ENCODE measurements at regions not wholly inside any gene's neighbourhood (a gene's known extent, or its start where the extent isn't known, plus 50 kb on each side); places are given as distances from the start of the nearest gene placed in this dataset.
"Not testable (repeated sequence)": the region's sequence is repeated elsewhere in the genome, so short reads cannot be mapped to it uniquely, and the experiment has no call there.

DNA sequence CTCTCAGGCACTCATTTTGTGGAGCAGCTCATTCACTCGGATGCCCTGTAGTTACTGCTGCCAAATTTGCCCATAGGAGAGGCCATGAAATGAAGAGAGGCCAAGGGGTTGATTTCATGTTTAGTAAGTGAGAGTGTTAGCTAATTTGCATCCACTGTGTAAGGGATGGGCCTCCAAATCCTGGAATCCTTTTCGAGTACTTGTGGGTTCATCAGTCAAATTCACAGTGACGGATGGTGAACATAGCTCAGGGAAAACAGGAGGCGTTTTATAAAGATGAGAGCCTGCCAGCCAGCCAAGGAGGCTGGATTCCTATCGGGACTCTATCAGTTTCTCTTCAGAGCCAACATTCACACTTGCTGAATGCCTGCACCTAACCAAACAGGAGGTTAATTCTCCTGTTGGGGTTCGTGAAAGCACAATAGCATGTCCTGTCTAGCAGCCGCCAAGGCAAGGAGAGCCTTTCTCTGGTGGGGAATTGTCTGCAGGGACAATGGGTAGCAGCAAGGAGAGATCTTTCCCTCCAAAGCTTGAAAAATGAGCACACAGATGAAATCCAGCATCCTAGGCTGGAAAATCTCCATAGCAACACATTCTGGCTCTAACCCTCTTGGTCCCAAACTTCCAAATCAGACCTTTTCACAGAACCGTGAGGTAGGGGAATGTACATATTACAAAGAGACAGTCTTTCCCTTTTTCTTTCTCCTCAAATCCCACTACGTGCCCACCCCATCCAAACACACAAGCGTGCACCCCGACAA is 231.4 kb upstream of the ECI2 start:
- DNase-seq: no peak

DNA sequence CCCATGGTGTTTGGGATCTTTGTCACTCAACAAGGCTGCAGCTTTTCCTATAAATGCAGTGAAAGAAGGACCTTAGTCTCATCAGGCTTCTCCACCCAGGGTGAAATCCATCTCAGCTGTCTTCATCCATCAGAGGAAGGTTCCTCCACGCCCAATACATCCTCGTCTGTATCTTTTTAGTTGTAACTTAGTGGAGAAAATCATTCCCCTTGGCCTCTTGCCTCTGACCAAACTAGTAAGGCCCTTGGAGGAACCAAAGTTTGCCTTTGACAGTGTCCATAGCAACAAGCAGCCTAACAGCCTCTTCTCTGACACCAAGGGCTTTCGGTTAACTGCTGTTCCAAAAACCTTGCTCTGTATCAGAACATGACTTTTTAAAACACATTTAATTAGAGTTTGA is 230.3 kb upstream of the ECI2 start:
- DNase-seq: no peak

DNA sequence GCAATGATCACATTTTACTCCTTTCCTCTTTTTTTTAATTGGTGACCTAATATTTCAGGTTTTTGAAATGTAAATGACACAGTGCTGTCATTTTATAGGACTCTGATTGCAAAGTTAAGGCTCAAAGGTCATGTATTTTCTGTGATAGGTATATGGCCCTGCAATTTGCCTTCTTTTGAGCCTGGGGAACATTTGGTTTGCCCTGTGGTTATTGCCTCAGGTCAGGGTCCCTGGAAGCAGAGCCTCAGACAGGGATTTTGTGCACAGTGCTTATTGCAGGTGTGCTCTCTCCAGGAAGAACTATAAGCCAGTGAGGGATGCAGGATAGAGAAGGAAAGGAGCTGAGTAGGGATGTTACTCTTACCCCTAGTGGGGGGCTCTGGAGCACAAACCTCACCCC is 229.3 kb upstream of the ECI2 start:
- DNase-seq: no peak

DNA sequence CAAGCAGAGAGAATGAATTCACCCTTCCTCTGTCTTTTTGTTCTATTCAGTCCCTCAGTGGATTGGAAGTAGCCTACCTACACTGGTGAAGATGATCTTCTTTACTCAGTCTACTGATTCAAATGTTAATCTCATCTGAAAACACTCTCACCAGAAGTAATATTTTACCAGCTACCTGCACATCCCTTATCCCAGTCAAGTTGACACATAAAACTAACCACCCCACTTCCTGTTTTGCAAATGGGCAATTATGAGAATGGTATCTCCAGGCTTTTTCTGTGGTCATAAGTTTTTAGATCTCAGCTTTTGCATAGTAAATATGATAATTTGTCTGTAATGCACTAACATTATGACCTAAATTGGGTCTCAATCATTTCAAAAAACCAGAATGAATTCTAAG is 228.8 kb upstream of the ECI2 start:
- DNase-seq: no peak

DNA sequence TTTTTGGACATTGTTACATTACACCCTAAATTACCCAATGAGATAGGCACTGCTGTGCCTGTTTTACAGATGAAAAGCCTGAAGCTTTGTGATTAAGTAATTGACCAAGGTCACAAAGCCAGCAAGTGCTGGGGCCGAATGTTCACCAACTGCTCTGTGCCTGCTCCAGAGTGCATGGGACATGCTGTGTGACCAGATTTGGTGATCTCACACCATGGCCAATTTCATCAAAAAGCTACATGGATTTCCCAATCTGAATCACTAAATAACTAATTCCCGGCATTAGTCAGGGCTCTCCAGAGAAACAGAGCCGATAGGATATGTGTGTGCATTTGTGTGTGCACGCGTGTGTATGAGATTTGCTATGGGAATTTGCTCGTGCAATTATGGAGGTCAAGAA is 228.3 kb upstream of the ECI2 start:
- DNase-seq: no peak

DNA sequence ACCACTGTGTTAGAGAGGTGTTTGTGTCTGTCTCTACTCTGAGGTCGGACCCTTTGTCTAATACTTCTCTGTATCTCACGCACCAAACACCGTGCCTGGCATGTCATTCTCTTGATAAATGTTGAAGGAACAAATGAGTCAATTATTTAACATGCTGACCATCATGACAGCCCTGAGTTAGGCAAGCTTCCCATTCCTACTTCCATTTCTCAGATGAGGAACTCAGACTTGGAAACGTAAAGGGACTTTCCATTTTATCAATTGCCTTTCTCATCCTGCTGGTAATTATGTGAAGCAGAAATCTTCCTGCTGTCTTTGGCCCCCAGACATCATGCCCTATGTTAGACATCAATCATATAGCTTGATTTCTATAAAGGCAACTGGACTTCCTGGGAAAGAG is 227.0 kb upstream of the ECI2 start:
- no peak for DNase-seq

DNA sequence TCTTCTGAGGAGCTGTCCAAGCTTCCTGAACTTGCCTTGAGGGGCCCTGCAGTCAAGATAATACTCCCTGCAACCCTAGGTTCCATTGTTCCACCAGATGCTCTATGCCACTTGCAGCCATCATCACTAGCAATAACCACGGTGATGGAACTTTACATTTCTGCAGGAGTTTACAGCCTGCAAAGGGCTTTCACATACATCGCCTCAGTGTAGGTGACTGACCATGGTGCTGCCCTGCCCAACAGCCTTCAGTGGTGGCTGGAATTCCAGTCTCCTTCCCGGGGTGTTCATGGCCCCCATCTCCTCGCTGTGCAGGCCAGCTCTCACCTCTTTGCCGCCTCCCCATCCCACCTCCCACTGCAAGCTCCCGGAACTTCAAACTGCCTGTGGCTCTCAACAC is 225.5 kb upstream of the ECI2 start:
- DNase-seq: no peak

DNA sequence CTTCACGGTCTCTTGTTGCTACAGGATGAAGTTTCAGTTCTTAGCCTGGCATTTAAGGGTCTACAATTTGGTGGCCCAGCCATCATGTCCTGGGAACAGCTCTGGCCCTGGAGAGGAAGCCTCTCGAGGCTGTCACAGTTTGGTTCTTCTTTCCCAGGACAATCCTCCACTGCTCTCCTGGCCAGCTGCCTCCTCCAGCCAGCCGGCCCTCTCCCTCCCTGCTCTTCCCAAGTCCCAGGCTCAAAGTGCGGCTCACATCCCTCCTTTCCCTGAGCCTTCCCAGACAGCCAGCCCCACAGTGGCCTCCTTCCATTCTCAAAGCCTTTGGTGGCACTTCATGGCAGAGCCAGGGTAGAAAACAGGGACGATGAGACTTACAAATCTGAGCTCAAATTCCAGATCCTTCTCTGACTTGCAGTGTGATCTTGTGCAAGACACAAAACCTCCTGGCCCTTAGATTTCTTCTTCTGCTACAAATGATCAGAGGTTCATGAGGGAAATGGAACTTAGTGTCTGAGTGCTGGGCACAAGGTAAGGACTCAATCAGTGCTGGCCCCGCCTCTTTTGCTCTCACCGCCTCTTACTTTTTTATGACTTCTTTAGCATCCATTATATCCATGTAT is 223.8 kb upstream of the ECI2 start:
- DNase-seq: no peak

DNA sequence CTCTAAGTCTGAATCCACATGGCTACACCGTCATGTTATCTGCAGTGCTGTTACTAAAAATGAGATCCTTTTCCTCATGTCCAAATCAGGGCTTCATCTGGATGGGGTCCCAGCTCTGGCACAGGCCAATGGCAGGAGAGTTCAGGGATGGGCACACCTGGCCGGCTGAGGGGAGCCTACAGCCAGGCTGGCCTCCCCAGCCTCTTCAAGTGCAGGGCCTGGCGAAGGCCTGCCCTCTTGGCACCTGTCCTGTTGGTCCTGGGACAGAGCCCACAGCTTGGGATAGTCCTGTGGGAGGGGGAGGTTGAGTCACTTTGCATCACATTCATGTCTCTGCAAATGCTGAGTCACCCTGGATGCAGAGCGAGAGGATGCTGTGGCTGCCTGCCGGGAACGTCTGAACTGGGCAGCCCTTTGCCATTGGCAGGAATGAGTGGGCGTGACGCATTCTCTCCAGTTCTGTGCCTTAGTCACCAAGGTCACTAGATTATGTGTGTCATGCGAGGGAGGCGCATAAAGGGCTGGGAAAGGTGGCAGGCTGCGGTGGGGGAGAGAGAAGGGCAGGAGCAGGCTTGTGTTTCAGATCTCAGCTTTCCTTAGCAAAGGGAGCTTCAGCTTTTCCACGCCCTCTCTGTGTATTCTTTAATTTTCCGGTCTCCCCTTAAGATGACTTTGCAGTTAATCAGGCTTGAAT is 223.2 kb upstream of the ECI2 start:
- peak in 2 of 3 experiments; percentile 3 to 23 for DNase-seq

DNA sequence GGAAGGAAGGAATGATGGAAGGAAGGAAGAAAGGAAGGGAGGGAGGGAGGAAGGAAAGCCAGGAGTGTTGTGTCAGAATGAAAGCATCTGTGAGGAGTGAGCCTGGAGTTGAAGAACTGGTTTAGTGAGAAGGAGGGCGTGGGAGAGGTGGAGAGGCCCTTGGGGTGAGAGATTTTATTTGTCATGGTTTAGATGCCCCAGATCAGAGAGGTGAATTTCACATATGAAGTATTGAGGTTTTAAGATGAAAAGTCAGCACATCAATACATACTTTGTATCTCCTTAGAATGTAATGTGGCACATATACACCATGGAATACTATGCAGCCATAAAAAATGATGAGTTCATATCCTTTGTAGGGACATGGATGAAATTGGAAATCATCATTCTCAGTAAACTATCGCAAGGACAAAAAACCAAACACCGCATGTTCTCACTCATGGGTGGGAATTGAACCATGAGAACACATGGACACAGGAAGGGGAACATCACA is 222.3 kb upstream of the ECI2 start:
- not testable (repeated sequence) for DNase-seq

DNA sequence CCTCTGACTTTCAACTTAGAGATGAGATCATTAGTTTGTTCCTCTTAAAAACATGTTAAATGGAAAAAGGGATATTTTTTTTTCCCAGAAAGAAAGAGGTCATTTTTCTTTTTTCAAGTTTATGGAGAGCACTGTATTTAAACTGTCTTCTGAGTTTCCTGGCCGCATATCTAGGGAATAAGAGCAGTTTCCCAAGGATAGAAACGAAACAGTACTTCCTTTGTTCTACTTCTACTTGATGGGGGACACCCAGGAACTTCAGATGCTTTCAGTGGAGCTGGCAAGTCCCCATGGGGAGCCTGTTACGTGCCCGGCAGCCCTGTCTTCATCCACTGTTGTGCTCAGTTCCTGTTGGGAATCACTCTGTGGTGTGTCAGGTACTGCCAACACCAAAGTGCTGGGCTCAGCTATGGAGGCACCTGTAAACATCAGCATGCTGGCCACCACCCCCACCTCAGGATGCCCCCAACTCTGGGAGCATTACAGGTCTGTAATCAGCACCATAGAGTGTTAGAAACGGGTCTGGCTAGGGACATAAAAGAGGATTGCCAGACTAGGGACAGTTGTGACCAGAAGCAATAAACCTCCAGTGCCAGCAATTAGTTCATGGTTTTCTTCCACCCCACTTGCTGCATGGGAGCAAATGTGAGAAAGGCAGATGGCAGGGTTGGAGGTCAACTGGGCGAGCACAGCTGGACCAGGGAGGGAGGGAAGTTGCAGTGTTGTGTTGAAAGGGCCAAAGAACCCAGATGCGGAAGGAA is 221.7 kb upstream of the ECI2 start:
- DNase-seq: no peak

DNA sequence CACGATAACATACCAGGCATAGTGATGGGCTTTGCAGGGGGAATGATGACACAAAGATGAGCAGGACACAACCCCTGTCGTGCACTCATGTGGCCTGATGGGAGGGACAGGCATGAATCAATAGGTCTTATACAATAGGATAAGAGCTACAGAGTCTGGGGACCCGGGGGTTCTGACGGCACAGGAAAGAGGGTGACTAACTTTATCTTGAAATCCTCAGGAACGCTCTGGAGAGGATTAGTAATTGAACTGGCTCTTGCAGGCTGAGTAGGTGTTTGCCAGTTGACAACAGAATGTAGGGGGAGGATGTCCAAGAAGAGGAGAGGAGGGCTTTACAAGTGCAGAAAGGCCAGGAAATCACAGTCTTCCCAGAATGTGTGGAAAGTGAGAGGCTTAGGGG is 219.9 kb upstream of the ECI2 start:
- no peak for DNase-seq

DNA sequence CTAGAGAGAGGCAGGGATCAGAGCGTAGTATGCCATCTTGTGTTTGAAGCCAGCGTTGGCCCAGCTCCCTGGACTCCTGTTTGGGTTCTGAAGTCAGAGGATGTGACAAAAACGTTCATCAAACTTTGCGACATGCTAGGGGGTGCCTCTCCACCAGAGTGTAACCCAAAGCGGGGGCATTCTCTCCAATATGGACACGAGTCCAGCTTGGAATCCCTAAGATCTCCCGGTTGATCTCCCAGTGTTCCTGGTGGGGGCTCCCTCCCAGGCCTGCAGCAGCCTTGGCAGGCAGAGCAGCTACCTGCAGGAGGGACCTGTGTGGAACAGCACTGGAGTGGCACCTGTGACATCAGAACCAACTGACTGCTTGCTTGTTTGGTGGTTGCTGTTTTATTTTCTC is 218.8 kb upstream of the ECI2 start:
- DNase-seq: no peak

DNA sequence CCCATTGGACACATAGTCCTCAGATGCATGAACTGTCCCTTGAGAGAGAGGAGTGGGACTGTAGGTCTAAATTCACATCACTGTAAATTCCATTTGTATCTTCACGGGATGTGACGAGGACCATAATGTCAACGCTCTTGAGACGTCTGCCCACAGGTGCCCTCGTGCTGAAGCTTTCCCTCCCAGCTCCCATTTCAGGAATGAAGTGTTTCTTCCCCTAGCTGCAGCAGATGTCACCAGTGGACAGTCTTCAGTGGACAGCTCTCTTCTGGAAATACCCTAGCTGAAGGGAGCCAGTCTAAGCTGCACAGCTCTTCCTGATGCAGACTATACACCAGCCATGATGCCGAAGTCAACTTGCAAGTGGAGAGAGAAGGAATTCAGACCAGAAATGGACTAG is 217.4 kb upstream of the ECI2 start:
- no peak for DNase-seq

DNA sequence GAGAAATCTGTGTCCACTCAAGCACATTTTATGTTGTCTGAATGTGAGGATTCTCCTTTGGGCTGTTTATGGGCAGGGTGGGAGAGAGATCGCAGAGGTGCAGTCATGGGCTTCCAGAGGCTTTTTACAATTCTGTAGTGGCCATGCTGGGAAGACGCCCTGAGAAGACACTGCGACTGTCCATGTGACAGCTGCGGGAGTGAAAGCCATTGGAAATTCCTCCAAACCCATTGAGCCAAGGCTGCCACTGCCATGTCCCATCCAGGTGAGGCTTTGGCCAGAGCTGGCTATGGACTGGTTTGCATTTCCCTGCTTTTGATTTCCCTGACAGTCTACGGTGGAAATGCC is 216.9 kb upstream of the ECI2 start:
- no peak for DNase-seq

DNA sequence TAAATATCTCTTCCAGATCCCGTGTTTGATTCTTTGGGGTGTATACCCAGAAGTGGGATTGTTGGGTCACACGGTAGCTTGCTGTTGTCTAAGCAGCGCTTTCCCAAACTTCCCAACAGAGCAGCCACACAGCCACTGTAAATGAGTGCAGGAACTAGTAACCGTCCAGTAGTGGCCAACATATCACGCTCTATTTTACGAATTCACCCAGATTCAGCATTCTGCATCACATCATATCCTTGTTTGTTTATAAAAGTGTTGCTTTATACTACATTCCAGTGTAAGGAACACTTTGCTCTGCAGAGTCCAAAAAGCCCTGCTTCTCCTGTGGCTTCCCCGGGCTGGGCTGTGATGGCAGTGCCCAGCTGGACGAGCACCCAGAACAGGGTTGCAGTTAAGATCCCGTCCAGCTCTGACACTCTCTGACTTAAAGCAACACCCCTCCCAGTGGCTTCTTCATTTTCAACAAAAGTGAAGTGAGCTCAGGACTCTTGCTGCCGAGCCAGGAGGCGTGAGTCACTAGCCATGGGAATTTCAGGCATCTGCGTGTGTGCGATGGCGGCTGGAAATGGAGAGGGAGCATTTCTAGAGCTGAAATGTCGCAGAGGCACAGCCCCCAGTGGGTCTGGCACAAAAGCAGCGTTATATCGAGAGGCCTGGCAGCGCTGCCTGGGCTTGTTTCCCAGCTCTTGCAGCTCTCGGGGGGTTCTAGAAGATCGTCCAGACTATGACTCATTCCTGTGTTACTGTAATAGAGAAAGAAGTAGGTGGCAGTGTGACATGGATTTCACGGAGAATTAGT is 216.3 kb upstream of the ECI2 start:
- DNase-seq: no peak

DNA sequence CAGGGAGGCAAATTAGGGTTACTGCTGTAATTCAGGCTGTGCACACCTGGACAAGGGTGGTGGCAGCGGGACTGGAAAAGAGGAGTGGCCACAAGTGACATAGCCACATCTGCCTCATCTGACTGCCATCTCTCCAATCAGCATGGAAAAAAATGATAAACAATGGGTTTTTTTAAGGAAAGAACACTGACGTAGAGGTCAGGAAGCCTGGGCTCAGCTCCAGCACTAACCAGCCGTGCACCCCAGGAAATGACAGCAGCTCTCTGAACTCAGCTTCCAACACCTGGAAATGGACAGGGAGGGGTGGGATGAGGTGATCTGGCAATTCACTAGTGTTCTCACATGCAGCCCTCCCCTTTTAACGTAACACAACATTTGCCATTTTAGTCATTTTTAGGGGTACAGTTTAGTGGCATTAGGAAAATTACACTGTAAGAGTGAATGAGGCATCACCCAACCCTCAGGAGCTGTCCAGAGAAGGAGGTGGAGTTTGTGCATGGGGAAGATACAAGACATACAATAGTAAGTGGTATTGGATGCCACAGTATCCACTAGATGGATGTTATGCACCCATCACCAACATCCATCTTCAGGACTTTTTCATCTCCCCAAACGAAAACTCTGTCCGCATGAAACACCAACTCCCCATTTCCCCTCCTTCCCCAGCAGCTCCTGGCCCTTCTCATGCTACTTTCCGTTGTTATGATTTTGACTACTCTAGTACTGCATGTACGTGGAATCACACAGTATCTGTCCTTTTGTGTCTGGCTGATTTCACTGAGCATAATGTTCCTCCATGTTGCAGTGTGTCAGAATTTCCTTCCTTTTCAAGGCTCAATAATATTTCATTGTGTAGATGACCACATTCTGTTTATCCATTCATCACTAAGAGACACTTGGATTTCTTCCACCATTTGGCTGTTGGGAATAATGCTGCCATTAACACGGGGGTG is 215.5 kb upstream of the ECI2 start:
- no peak for DNase-seq

DNA sequence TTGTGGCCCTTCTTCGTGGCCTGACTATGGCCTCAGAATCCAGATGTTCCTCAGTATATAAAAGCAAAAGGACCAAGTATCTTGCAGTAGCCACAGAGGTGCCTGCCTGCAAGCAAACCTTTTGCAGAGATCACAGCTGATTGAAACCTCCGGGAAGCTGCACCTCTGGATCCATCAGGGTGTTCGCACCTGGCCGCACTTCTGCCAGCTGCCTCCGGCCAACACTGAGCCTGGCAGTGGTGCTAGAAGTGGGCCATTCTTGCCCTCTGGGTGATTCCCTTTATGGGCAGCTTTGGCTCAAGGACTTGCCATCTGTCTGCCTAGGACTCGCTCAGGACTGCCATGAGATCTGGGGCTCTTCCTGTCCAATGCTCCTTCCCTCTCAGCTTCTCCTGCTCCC is 214.6 kb upstream of the ECI2 start:
- DNase-seq: no peak

DNA sequence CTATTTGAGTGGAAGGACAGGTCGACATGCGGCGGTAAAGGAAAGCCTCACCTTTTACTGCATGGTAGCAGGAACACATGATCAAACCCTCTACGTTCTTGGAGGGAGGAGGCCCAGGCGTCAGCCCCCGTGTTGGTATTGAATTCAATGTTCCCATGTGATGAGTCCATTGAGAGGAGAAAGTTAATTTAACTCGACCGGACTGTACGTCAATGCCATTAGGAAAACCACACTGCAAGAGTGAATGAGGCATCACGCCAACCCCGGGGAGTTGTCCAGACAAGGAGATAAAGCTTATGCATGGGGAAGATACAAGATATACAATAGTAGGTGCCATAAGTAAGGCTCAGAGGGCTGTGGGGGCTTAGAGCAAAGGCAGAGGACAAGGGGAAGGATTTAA is 213.9 kb upstream of the ECI2 start:
- DNase-seq: no peak

DNA sequence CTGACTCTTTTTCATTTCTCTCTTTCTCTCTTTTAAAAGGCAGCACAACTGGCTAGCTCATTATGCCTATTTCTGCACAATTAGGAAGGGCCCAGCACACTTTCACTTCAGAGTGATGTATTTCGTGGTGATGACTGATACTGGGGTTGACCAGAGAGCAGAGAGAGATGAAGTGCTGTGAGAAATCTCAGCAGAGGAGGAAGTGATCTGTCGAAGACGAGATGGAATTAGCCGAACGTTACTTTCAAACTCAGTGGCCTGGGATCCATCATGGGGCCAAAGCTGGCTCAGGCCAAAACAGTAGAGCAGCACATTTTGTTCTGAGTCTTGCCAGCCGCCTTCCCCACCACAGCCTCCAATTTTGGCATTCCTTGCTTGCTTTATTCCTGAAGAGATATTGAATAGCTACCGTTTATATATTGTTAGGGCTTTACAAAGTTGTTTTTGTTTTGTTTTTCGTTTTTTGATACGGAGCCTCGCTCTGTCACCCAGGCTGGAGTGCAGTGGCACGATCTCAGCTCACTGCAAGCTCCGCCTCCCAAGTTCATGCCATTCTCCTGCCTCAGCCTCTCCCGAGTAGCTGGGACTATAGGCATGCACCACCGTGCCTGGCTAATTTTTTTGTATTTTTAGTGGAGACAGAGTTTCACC is 213.2 kb upstream of the ECI2 start:
- DNase-seq: no peak

DNA sequence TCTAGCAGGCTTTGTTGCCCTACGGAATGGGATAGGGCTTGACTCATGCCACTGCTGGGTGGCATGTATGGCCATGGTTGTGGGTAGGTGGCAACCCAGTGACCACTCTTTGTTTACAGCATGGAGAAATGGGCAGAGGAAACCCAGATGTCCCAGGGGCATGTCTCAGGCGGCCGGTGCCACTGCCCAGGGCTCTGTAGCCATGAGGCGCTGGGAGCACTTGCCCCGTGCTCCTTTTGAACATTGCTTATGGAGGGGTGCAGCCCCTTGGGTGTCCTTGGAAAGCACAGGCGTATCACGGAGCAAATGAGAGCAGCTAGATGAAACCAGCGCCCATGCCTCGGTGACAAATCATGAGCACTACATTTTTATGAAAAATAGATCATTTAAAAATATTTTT is 212.5 kb upstream of the ECI2 start:
- no peak for DNase-seq
